ENCODE measurements at regions not wholly inside any gene's neighbourhood (a gene's known extent, or its start where the extent isn't known, plus 50 kb on each side); places are given as distances from the start of the nearest gene placed in this dataset.

- no peak for DNase-seq (ENCODE audit: low read depth in 2 of 2)
Observed at GRCh38 chr5:56588131-56588487, 227.2 kb upstream of the MAP3K1 start.

DNA sequence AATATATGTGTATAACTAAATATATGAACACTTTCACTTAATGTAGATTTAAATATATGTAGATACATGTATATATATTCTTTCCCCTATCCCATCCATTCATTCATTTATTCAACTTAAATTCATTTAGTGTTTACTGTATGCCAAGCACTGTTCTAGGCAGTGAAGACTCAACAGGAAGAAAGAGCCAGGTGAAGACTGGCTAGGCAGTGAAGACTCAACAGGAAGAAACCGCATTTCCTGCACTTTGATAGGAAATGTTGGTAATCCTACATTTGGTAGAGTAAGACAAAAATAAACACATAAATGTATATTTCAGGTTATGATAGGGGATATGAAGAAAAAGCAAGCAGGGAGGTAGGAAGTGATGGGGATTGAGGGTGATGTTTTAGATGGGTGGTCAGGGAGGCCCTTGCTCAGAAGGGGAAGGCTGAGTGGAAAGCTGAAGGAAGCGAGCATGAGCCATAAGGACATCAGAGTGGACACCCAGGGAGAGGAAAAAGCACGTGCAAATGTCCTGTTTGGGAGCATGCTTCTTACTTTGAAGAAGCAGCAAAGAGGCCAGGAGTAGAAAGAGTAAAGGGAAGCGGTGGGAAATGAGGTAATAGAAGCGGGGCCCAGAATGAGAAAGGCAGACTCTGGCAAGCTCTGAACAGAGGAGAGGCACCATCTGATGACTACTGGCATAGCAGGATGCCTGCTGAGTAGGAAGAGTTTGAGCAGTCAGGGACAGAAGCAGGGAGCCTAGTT, 227.8 kb upstream of the MAP3K1 start:
- DNase-seq (ENCODE audit: low read depth in 2 of 2), result no peak

GRCh38 chr5:56585999-56586691, 229.2 kb upstream of the MAP3K1 start:
- DNase-seq (ENCODE audit: low read depth in 2 of 2), result no peak

- no peak for DNase-seq (ENCODE audit: low read depth in 2 of 2)
Observed at GRCh38 chr5:56585461-56585860, 229.9 kb upstream of the MAP3K1 start.

- no peak for DNase-seq (ENCODE audit: low read depth in 2 of 2)
Observed at GRCh38 chr5:56581426-56581825, 233.9 kb upstream of the MAP3K1 start.

GRCh38 chr5:56580864-56581263, 234.5 kb upstream of the MAP3K1 start:
- no peak for DNase-seq (ENCODE audit: low read depth in 2 of 2)

DNA sequence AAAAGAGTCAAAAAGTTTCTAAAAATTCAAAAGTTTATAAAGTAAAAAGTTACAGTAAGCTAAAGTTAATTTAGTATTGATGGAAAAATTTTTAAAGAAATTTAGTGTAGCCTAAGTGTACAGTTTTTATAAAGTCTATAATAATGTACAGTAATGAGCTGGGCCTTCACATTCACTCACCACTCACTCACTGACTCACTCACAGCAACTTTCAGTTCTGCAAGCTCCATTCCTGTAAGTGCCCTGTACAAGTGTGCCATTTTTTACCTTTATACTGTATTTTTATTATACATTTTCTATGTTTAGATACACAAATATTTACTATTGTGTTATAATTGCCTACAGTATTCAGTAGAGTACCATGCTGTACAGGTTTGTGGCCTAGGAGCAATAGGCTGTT, 239.5 kb upstream of the MAP3K1 start:
- no peak for DNase-seq (ENCODE audit: low read depth in 2 of 2)

GRCh38 chr5:56574778-56575177, 240.6 kb upstream of the MAP3K1 start:
- no peak for DNase-seq (ENCODE audit: low read depth in 2 of 2)

- DNase-seq (ENCODE audit: low read depth in 2 of 2), result no peak
Observed at GRCh38 chr5:56569566-56569965, 245.8 kb upstream of the MAP3K1 start.

GRCh38 chr5:56569076-56569475, 246.3 kb upstream of the MAP3K1 start:
- no peak for DNase-seq (ENCODE audit: low read depth in 2 of 2)

DNA sequence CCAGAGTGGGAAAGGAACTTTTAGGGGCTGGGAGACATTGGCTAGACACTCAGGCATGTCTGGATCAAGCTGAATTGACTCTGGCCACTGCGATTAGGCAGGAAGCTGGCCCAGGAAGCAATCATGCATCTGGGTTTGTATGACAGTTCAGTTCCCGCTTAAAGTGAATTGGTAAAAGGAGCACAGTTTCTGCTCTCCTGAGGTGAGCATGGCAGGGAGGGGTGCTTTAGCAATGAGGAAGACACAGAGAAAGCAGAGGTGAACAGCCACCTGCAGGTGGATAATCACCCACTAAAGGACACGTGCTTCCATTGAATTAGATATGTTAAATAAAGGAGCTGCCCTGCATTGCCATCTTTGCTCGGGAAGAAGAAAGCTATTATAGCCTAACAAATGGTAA, 248.1 kb upstream of the MAP3K1 start:
- no peak for DNase-seq (ENCODE audit: low read depth in 2 of 2)

- DNase-seq (ENCODE audit: low read depth in 2 of 2), result no peak
Observed at GRCh38 chr5:56566374-56567249, 248.7 kb upstream of the MAP3K1 start.

DNA sequence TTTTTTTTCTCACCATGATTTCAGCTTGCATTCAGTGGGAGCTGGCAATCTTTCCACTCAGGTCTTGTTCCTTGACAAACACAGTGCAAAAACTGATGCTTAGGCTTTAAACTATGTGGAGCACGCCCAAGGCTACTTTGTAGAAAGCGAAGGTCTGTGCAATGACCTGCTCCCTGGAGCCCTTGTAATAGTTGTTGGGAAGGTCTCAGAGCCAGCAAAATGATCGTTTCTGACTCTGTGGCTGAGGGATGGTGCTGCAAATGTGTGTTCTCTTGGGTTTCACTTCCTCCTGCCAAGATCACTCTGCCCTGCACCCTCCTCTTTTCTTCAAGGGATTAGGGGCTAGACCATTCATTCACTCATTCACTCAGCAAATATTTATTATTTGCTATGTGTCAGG, 249.7 kb upstream of the MAP3K1 start:
- DNase-seq (ENCODE audit: low read depth in 2 of 2), result no peak

- no peak for DNase-seq (ENCODE audit: low read depth in 2 of 2)
Observed at GRCh38 chr5:56565283-56565615, 250.1 kb upstream of the MAP3K1 start.

- DNase-seq (ENCODE audit: low read depth in 2 of 2), result no peak
Observed at GRCh38 chr5:56564541-56565282, 250.6 kb upstream of the MAP3K1 start.

- no peak for DNase-seq (ENCODE audit: low read depth in 2 of 2)
Observed at GRCh38 chr5:56561455-56561854, 253.9 kb upstream of the MAP3K1 start.

DNA sequence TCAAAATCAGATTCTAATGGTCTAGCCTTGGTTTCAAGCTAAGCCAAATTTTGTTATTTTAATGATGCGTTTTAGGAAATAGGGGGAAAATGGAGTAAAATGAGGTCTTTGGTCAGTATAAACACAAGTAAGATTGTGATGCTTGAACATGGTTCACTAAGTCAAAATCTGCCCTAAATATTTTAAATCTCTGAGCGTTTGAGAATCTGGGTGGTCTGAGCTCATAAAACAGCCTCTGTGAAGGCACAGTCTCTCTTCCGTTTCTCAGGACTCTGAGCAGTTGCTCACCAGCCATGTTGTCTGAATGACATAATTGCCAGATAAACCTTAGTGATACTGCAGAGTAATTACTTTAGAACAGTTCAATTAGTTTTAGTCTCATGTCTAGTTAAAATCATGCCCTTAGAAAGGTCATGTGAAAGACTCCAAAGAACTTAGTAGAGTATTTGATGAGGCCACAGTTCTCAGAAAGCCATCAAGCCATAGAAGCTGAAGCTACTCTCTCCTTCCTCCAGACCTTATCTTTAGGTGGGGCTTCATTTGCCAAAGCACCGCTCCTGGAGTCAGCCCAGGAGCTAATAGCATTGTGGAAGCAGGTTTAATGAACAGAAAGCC, 257.1 kb upstream of the MAP3K1 start:
- no peak for DNase-seq (ENCODE audit: low read depth in 2 of 2)

DNA sequence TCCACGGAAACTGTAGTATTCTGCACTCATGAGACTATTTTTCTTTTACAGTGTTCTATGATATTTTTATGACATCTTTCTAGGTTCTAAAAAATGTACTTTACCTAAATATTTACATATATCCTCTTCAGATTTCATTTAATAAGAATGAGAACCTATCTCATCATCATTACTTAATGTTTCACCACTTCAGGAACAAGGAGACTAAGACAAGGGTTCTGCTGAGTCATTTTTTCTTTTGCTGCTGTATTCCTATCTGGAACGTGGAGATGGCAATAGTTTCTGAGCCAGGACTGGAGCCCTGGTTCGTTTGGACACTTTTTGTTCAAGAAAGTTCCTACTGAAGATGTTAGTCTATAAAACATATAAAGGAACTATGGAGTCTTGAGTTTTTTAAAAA, 258.2 kb upstream of the MAP3K1 start:
- no peak for DNase-seq (ENCODE audit: low read depth in 2 of 2)

- DNase-seq (ENCODE audit: low read depth in 2 of 2), result no peak
Observed at GRCh38 chr5:56552612-56553268, 262.6 kb upstream of the MAP3K1 start.

- DNase-seq (ENCODE audit: low read depth in 2 of 2), result no peak
Observed at GRCh38 chr5:56550227-56550626, 265.1 kb upstream of the MAP3K1 start.
